Right lobe of liver (tissue), 6 donors: ENCODE measurements at regions not wholly inside any gene's neighbourhood (a gene's known extent, or its start where the extent isn't known, plus 50 kb on each side); places are given as distances from the start of the nearest gene placed in this dataset.

Experiments
- ATAC-seq, 4 donors: fragments of 200-7000 bp; cut with Tn5 transposase; one replicate each; pipeline ENCODE4 v1.9.1; 2020; ENCODE audit warnings: mild to moderate bottlenecking in 4 of 4, moderate library complexity in 4 of 4
- DNase-seq, 3 donors: peaks; one replicate each; pipeline ENCODE4 v3.0.0-alpha.2; 2020
- H3K27ac ChIP-seq, 3 donors: fragments of 200-600 bp; one replicate each; pipeline ENCODE4 v1.8.0; 2022
- H3K27me3 ChIP-seq, 2 donors: fragments of 200-600 bp; one replicate each; pipeline ENCODE4 v1.8.0; 2022
- H3K36me3 ChIP-seq, 4 donors: fragments of 200-600 bp; sonication (generic) in 1 of 4; one replicate each; pipeline versions ENCODE4 v1.5.1 to v1.8.0; 2017 to 2022; ENCODE audit warnings: control low read depth in 1 of 4
- H3K4me1 ChIP-seq, 4 donors: fragments of 200-600 bp; sonication (generic) in 1 of 4; one replicate each; pipeline versions ENCODE4 v1.5.1 to v1.8.0; 2017 to 2022; ENCODE audit warnings: control low read depth in 1 of 4
- H3K4me3 ChIP-seq, 3 donors: fragments of 200-600 bp; one replicate each; pipeline ENCODE4 v1.8.0; 2022
- H3K9me3 ChIP-seq, 4 donors: fragments of 200-600 bp; sonication (generic) in 1 of 4; one replicate each; pipeline versions ENCODE4 v1.5.1 to v1.8.0; 2017 to 2022; ENCODE audit warnings: control low read depth in 1 of 4
- CTCF ChIP-seq, 4 donors: fragments of 200-600 bp in 3 of 4; fragments of 450-650 bp in 1 of 4; IDR thresholded peaks; one replicate each; pipeline versions ENCODE4 v1.5.1 to v1.8.0; 2016 to 2022; ENCODE audit warnings: antibody characterized with exemption in 4 of 4, mild to moderate bottlenecking in 2 of 4
- POLR2A ChIP-seq: fragments of 450-650 bp; IDR thresholded peaks from one replicate; pipeline ENCODE4 v1.6.1; 2017; ENCODE audit warnings: antibody characterized with exemption, mild to moderate bottlenecking
- WGBS: methylation state at CpG from one replicate; pipeline ENCODE4 v1.1.6; 2018; ENCODE audit warnings: low coverage, low lambda C conversion rate; ENCODE audit not compliant: insufficient coverage; ENCODE audit errors: missing lambda C conversion rate; 5-methylcytosine and 5-hydroxymethylcytosine counted together
- intact Hi-C, 2 donors: fragments of 100-400 bp; cut with DNase I; formaldehyde crosslinking; loops; one replicate each; pipeline versions ENCODE4 v1.11.2 to v1.14.1; 2022
- donor health status: DM: no; HTN: yes; CAD: no.
- donor health status: DM: no; HTN: no; CAD: no.
- donor health status: DM: no; HTN: no; CAD: no.
- donor health status: DM: no; HTN: yes; CAD: no.
- donor health status: DM: no; HTN: yes; CAD: no.

DNA sequence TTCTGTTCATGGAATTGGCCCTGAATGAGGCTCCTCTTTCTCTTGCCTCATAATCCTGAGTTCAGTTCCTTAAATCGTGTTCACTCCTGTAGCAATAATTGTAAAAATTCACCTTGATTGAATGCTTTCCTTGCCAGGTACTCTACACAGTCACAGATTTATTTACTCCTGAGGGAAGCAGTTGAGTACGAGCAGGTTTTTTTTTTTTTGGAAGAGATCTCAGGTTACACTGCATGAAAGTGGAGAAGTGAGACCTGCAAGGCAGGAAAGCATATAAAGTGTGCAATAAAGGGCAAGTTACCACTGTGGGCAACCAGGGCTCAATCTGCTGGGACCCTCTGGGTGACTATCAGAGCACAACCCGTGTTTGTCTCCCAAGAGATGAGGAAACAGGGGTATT, 93.0 kb upstream of the DOK5 start:
- ATAC-seq (no peak), DNase-seq (no peak)
- no peak overlapping the region for H3K27ac ChIP-seq
- H3K4me1 ChIP-seq: no peaks in the 10 kb centered on the region
- H3K27me3 ChIP-seq: no peaks in the 10 kb centered on the region
- intact Hi-C loops: no loop called here
- no peak overlapping the region for H3K4me3 ChIP-seq
- H3K9me3 ChIP-seq: no peaks in the 10 kb centered on the region
- WGBS: 18% methylated on average over 3 of the region's 3 CpGs
- H3K36me3 ChIP-seq: no peaks in the 10 kb centered on the region
- TF ChIP-seq POLR2A: no peak
- TF ChIP-seq CTCF (IDR thresholded peaks at IDR 0.05): no peak

GRCh38 chr20:54385746-54386145, 89.6 kb upstream of the DOK5 start:
- no peak for DNase-seq
- Histone ChIP-seq H3K4me1 (no peaks in the 10 kb centered on the region), H3K4me3 (no peak overlapping the region), H3K27ac (no peak overlapping the region), H3K36me3 (no peaks in the 10 kb centered on the region), H3K9me3 (no peaks in the 10 kb centered on the region), H3K27me3 (no peaks in the 10 kb centered on the region)
- 67% methylated on average over 8 of the region's 8 CpGs for WGBS
- no peak for ATAC-seq
- intact Hi-C loops: no loop called here
- TF ChIP-seq POLR2A: no peak
- no peak for TF ChIP-seq CTCF (IDR thresholded peaks at IDR 0.05)

GRCh38 chr20:54389596-54390280, 85.7 kb upstream of the DOK5 start:
- Histone ChIP-seq H3K36me3 (no peaks in the 10 kb centered on the region), H3K9me3 (no peaks in the 10 kb centered on the region), H3K4me3 (no peak overlapping the region), H3K27ac (no peak overlapping the region), H3K27me3 (no peaks in the 10 kb centered on the region), H3K4me1 (no peaks in the 10 kb centered on the region)
- intact Hi-C loops: no loop called here
- no peak for TF ChIP-seq POLR2A
- no peak for TF ChIP-seq CTCF (IDR thresholded peaks at IDR 0.05)
- 57% methylated on average over 9 of the region's 9 CpGs for WGBS
- no peak for ATAC-seq
- DNase-seq: no peak

GRCh38 chr20:54397292-54398140, 77.9 kb upstream of the DOK5 start:
- H3K4me1 ChIP-seq: no peaks in the 10 kb centered on the region
- H3K36me3 ChIP-seq: no peaks in the 10 kb centered on the region
- TF ChIP-seq CTCF (IDR thresholded peaks at IDR 0.05) (no peak), POLR2A (no peak)
- ATAC-seq (no peak), DNase-seq (no peak)
- WGBS: 65% methylated on average over 3 of the region's 3 CpGs
- intact Hi-C loops: no loop called here
- H3K9me3 ChIP-seq: no peaks in the 10 kb centered on the region
- no peak overlapping the region for H3K4me3 ChIP-seq
- H3K27ac ChIP-seq: no peak overlapping the region
- H3K27me3 ChIP-seq: no peaks in the 10 kb centered on the region
